Fibroblast of skin of back (primary cell): ENCODE measurements at regions not wholly inside any gene's neighbourhood (a gene's known extent, or its start where the extent isn't known, plus 50 kb on each side); places are given as distances from the start of the nearest gene placed in this dataset.
"Not testable (repeated sequence)": the region's sequence is repeated elsewhere in the genome, so short reads cannot be mapped to it uniquely, and the experiment has no call there.

Experiments used
- DNase-seq: peaks from one replicate; pipeline ENCODE4 v3.0.0-alpha.2; 2013

GRCh38 chr9:100714372-100715099, 136.7 kb downstream of the CAVIN4 start:
- peak; percentile 48 for DNase-seq

GRCh38 chr9:100715100-100715380, 137.2 kb downstream of the CAVIN4 start:
- no peak for DNase-seq

GRCh38 chr9:100718717-100719116, 140.8 kb downstream of the CAVIN4 start:
- DNase-seq = no peak

- DNase-seq = no peak
Observed at GRCh38 chr9:100720922-100721321, 143.0 kb downstream of the CAVIN4 start.

- DNase-seq = no peak
Observed at GRCh38 chr9:100724886-100725285, 147.0 kb downstream of the CAVIN4 start.

GRCh38 chr9:100725371-100725770, 147.5 kb downstream of the CAVIN4 start:
- no peak for DNase-seq

- no peak for DNase-seq
Observed at GRCh38 chr9:100729336-100729895, 151.5 kb downstream of the CAVIN4 start.

- no peak for DNase-seq
Observed at GRCh38 chr9:100730086-100730485, 152.2 kb downstream of the CAVIN4 start.

GRCh38 chr9:100731038-100731556, 153.2 kb downstream of the CAVIN4 start:
- DNase-seq = no peak

GRCh38 chr9:100731557-100731956, 153.7 kb downstream of the CAVIN4 start:
- no peak for DNase-seq

- DNase-seq = no peak
Observed at GRCh38 chr9:100739208-100739607, 161.3 kb downstream of the CAVIN4 start.

GRCh38 chr9:100739666-100740065, 161.8 kb downstream of the CAVIN4 start:
- DNase-seq = no peak

GRCh38 chr9:100748930-100749329, 171.1 kb downstream of the CAVIN4 start:
- not testable (repeated sequence) for DNase-seq

GRCh38 chr9:100756217-100756616, 178.3 kb downstream of the CAVIN4 start:
- DNase-seq = no peak

- no peak for DNase-seq
Observed at GRCh38 chr9:100759215-100759614, 181.3 kb downstream of the CAVIN4 start.

- DNase-seq = no peak
Observed at GRCh38 chr9:100761276-100761802, 183.5 kb downstream of the CAVIN4 start.

- no peak for DNase-seq
Observed at GRCh38 chr9:100774326-100774725, 196.4 kb downstream of the CAVIN4 start.

GRCh38 chr9:100774962-100775361, 197.1 kb downstream of the CAVIN4 start:
- no peak for DNase-seq

- DNase-seq = no peak
Observed at GRCh38 chr9:100775912-100776311, 198.0 kb downstream of the CAVIN4 start.

GRCh38 chr9:100784755-100785154, 206.9 kb downstream of the CAVIN4 start:
- DNase-seq = no peak

GRCh38 chr9:100785946-100786345, 208.1 kb downstream of the CAVIN4 start:
- no peak for DNase-seq

GRCh38 chr9:100794738-100795269, 216.9 kb downstream of the CAVIN4 start:
- DNase-seq = no peak

GRCh38 chr9:100803956-100804355, 224.6 kb upstream of the PLPPR1 start:
- no peak for DNase-seq

- no peak for DNase-seq
Observed at GRCh38 chr9:100811643-100812042, 216.9 kb upstream of the PLPPR1 start.
